GM21576 (cell line): ENCODE measurements at regions not wholly inside any gene's neighbourhood (a gene's known extent, or its start where the extent isn't known, plus 50 kb on each side); places are given as distances from the start of the nearest gene placed in this dataset.
"Not testable (repeated sequence)": the region's sequence is repeated elsewhere in the genome, so short reads cannot be mapped to it uniquely, and the experiment has no call there.

Source experiments
- ATAC-seq: cut with Tn5 transposase; IDR thresholded peaks from one replicate; pipeline ENCODE4 v1.9.1; 2021; ENCODE audit warnings: mild to moderate bottlenecking, moderate library complexity; ENCODE audit not compliant: unreplicated experiment

DNA sequence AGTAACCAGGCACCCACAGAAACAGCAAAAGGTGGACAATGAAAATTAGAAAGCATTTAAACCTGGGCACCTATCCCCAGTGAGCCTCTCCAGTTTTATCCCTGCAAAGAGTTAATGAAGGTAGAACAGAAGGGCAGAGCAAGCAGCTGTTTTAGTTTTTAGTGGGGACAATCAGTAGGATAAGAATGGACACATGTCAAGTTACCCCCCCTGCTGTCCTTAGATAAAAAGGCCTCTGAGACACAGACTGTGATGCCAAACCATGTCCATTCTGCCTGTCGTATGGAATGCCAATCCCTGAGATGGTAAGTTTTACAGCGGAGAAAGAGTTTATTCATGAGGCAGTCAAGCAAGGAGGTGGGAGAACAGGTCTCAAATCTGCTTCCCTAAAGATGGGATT, 162.6 kb upstream of the AGR3 start:
- no peak for ATAC-seq

GRCh38 chr7:17044861-17045260, 163.1 kb upstream of the AGR3 start:
- no peak for ATAC-seq

GRCh38 chr7:17046259-17046658, 164.5 kb upstream of the AGR3 start:
- no peak for ATAC-seq

GRCh38 chr7:17046666-17047065, 164.9 kb upstream of the AGR3 start:
- no peak for ATAC-seq

GRCh38 chr7:17053164-17053563, 171.4 kb upstream of the AGR3 start:
- ATAC-seq = not testable (repeated sequence)

GRCh38 chr7:17054206-17054605, 172.4 kb upstream of the AGR3 start:
- no peak for ATAC-seq

GRCh38 chr7:17054836-17055235, 173.1 kb upstream of the AGR3 start:
- ATAC-seq = no peak

DNA sequence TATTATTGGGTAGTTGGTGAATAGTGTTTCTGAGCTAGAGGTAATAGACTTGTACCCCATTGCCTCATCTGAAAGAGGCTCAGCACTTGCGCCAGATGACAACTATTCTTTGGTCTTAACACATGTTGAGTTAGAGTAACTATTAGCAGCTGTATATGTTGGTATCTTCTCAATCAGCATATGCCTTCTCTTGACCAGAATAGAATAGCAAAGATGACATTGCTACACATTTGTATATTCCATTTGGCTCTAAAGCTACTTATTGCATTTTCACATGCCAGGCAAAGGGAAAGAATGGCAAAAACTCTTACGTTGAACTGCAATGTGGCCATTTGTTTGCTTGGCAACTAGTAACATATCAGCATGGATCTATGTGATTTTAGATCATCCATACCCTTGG, 173.8 kb upstream of the AGR3 start:
- ATAC-seq = no peak

DNA sequence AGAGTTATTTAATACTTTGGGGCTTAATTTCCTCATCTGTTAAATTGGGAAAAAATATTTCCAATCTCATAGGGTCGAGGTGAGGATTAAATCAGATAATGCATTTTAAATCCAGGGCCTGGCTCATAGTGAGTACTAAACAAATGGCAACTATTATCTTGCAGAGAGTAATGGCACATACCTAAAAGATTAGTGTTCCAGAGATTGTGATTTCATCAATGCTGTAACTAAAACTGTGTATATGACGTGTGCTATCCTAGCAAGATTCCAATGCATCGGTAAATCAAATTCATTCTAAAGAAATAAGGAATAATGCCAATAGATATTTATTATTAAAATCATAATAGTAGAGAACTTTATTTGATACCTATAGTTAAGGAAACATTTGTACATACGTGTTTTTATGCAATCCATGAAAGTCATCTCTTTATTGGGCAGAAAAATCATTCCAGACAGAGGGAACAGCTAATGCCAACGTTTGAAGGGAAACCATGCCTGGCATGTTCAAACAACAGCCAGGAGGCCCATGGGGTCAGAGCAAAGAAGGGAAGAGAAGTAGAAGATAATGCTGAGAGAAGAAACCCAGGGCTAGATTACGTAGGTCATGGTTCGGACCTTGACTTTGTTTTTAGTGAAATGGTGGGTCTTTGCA, 174.8 kb upstream of the AGR3 start:
- no peak for ATAC-seq

DNA sequence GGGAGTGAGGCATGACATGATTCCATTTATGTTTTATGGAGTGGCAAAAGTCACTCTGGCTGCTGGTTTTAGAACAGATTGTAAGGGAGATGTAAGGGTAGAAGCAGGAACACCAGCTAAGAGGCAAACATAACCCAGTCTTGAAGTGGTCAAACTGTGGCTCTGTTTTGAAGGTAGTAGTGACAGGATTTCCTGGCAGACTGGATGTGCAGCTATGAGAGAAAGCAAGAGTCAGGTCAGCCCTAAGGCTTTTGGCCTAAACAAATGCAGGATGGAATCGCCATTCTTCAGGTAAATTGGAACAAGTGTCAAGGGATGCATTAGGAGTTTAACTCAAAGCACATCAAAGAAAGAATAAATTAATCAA, 175.3 kb upstream of the AGR3 start:
- no peak for ATAC-seq

GRCh38 chr7:17058568-17058967, 176.8 kb upstream of the AGR3 start:
- no peak for ATAC-seq

DNA sequence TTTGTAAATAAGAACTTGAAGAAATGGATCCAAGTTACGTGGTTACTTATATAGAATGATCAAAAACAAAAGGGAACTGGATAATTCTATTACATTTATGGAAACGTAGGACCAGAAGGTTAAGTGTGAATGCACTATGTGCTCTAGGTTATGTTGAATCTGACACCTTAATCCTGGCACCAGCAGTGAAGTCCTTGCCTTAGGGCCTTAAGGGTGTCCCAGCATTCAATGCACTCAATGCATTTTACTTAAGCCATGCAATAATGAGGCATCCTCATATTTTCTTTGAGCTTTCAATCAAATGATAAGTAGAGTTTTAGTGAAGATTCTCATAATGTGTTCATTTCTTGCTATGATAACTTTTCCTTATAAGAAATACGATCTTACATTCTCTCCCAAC, 178.3 kb upstream of the AGR3 start:
- ATAC-seq = no peak

- ATAC-seq = no peak
Observed at GRCh38 chr7:17061443-17061842, 179.7 kb upstream of the AGR3 start.

- no peak for ATAC-seq
Observed at GRCh38 chr7:17062151-17063044, 180.6 kb upstream of the AGR3 start.

GRCh38 chr7:17063045-17063383, 181.2 kb upstream of the AGR3 start:
- no peak for ATAC-seq

- no peak for ATAC-seq
Observed at GRCh38 chr7:17067691-17068090, 185.9 kb upstream of the AGR3 start.

DNA sequence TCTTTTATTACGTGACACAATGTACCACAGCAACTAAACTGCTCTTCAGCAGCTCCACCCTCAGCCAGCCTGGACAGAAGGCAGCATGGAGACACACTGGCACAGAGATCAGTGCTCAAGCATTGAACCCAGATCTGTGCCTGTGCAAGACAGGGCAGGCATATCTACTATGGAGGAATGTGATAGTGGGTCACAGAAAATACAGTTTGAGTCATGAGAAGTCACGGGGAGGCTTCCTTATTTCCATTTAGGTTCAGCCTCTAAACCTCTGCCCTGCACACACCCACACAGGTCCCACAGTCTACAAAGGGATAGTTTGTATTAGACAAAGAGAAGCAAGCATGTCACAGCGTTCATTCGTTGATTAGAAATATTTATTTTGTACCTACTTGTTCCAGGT, 187.4 kb upstream of the AGR3 start:
- ATAC-seq = peak; percentile 41

- ATAC-seq = peak; percentile 29
Observed at GRCh38 chr7:17070231-17070708, 188.5 kb upstream of the AGR3 start.

GRCh38 chr7:17071866-17072265, 190.1 kb upstream of the AGR3 start:
- peak; percentile 57 for ATAC-seq

- ATAC-seq = no peak
Observed at GRCh38 chr7:17075601-17076255, 193.9 kb upstream of the AGR3 start.

DNA sequence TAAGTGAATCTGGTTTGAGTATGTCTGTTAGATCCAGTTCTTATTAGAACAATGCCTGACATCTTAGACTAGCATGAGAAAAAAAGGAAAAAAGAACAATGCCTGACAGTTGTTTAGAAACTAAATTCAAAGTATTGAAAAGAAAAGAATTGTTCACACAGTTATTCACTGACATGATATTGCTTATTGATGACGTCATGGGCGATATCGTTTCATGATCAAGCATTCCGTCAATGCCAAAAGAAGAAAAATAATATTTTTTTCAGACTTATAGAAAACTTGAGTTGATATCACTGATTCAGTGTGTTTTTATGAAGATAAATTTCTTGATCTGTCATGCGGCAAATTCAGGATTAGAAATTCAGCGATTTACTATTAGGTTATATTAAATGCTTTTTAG, 196.5 kb upstream of the AGR3 start:
- no peak for ATAC-seq
